CD14-positive monocyte (primary cell): ENCODE measurements at regions not wholly inside any gene's neighbourhood (a gene's known extent, or its start where the extent isn't known, plus 50 kb on each side); places are given as distances from the start of the nearest gene placed in this dataset.

ENCODE experiments used
- DNase-seq, 3 donors: peaks; one replicate each; pipeline ENCODE4 v3.0.0-alpha.2; 2011 to 2022
- H2AFZ ChIP-seq: 2 replicates; pipeline ENCODE4 v1.6.0; 2012; ENCODE audit warnings: mild to moderate bottlenecking, low read depth, low read length, inconsistent platforms; ENCODE audit not compliant: insufficient read depth, poor library complexity, severe bottlenecking
- H3K27ac ChIP-seq, 2 donors: 1 replicate in 1 of 2; 2 replicates in 1 of 2; pipeline ENCODE4 v1.5.1; 2012 to 2013; ENCODE audit warnings: low read length in 2 of 2, control low read depth in 1 of 2, inconsistent platforms in 1 of 2, low read depth in 1 of 2, mild to moderate bottlenecking in 1 of 2
- H3K27me3 ChIP-seq, 2 donors: one replicate each; pipeline versions ENCODE4 v1.6.0 to v1.6.1; 2011 to 2013; ENCODE audit warnings: low read length in 2 of 2; ENCODE audit not compliant: control insufficient read depth in 2 of 2, insufficient read depth in 2 of 2
- H3K36me3 ChIP-seq, 2 donors: replicated peaks in 1 of 2; 1 replicate in 1 of 2; 2 replicates in 1 of 2; pipeline versions ENCODE4 v1.5.1 to v1.6.1; 2012 to 2013; ENCODE audit warnings: low read length in 2 of 2, control low read depth in 1 of 2, inconsistent platforms in 1 of 2, mild to moderate bottlenecking in 1 of 2; ENCODE audit not compliant: insufficient read depth in 2 of 2, control insufficient read depth in 1 of 2
- H3K4me1 ChIP-seq, 2 donors: 1 replicate in 1 of 2; 2 replicates in 1 of 2; pipeline versions ENCODE4 v1.5.1 to v1.6.1; 2012 to 2013; ENCODE audit warnings: low read length in 2 of 2, control low read depth in 1 of 2, inconsistent platforms in 1 of 2, mild to moderate bottlenecking in 1 of 2, moderate library complexity in 1 of 2; ENCODE audit not compliant: insufficient read depth in 2 of 2, control insufficient read depth in 1 of 2
- H3K4me2 ChIP-seq: replicated peaks from 2 replicates; pipeline ENCODE3; 2012; ENCODE audit warnings: low read length, moderate library complexity, mild to moderate bottlenecking; ENCODE audit not compliant: poor library complexity, severe bottlenecking; ENCODE audit errors: extremely low read depth
- H3K4me3 ChIP-seq, 3 experiments: fragments of 200-600 bp in 1 of 3; sonication (generic) in 1 of 3; replicated peaks in 1 of 3; 1 replicate in 2 of 3; 2 replicates in 1 of 3; pipeline ENCODE4 v1.5.1; 2011 to 2013; ENCODE audit warnings: low read length in 3 of 3, mild to moderate bottlenecking in 3 of 3, control low read depth in 2 of 3, low read depth in 2 of 3, inconsistent platforms in 1 of 3, moderate library complexity in 1 of 3
- H3K79me2 ChIP-seq: 2 replicates; pipeline ENCODE4 v1.6.0; 2012; ENCODE audit warnings: mild to moderate bottlenecking, control low read depth, inconsistent platforms, low read length, moderate library complexity; ENCODE audit not compliant: insufficient read depth
- H3K9ac ChIP-seq: 2 replicates; pipeline ENCODE4 v1.6.0; 2017; ENCODE audit warnings: low read length, mild to moderate bottlenecking; ENCODE audit not compliant: insufficient read depth, poor library complexity, severe bottlenecking
- H3K9me3 ChIP-seq, 2 donors: replicated peaks in 1 of 2; 1 replicate in 1 of 2; 2 replicates in 1 of 2; pipeline versions ENCODE4 v1.5.1 to v1.6.1; 2012 to 2013; ENCODE audit warnings: low read length in 2 of 2, control low read depth in 1 of 2; ENCODE audit not compliant: control insufficient read depth in 1 of 2, insufficient read depth in 1 of 2
- H4K20me1 ChIP-seq: 2 replicates; pipeline ENCODE4 v1.6.0; 2012; ENCODE audit warnings: mild to moderate bottlenecking, low read length, control low read depth, moderate library complexity; ENCODE audit not compliant: insufficient read depth
- H3K27ac Mint-ChIP-seq, 7 donors: one replicate each; pipeline ENCODE4 v1.8.0; 2020; ENCODE audit warnings: mild to moderate bottlenecking in 7 of 7, mixed read lengths in 7 of 7, moderate library complexity in 6 of 7, inconsistent platforms in 2 of 7
- H3K27me3 Mint-ChIP-seq, 3 donors: one replicate each; pipeline ENCODE4 v1.8.0; 2021 to 2022; ENCODE audit warnings: low read depth in 3 of 3, mild to moderate bottlenecking in 3 of 3, mixed read lengths in 3 of 3, moderate library complexity in 3 of 3, inconsistent platforms in 1 of 3
- H3K36me3 Mint-ChIP-seq, 2 donors: one replicate each; pipeline ENCODE4 v1.8.0; 2020; ENCODE audit warnings: mixed read lengths in 2 of 2, inconsistent platforms in 1 of 2, mild to moderate bottlenecking in 1 of 2
- H3K4me1 Mint-ChIP-seq: one replicate; pipeline ENCODE4 v1.8.0; 2020; ENCODE audit warnings: mild to moderate bottlenecking, mixed read lengths
- H3K4me3 Mint-ChIP-seq, 2 donors: one replicate each; pipeline ENCODE4 v1.8.0; 2020; ENCODE audit warnings: mild to moderate bottlenecking in 2 of 2, mixed read lengths in 2 of 2, moderate library complexity in 1 of 2
- H3K9me3 Mint-ChIP-seq, 7 donors: one replicate each; pipeline ENCODE4 v1.8.0; 2020 to 2022; ENCODE audit warnings: mixed read lengths in 7 of 7, mild to moderate bottlenecking in 6 of 7, moderate library complexity in 6 of 7, inconsistent platforms in 2 of 7
- WGBS: methylation state at CpG from one replicate; pipeline ENCODE4 v1.1.5; 2013; ENCODE audit warnings: missing lambda C conversion rate; ENCODE audit not compliant: insufficient coverage; 5-methylcytosine and 5-hydroxymethylcytosine counted together
- intact Hi-C, 2 donors: fragments of 100-400 bp; cut with micrococcal nuclease; formaldehyde crosslinking; loops; one replicate each; pipeline versions ENCODE4 v1.15.0 to v1.15.1; 2023
- TF ChIP-seq, protein P1 (sequence below): fragments of 200-600 bp; IDR thresholded peaks from one replicate; pipeline ENCODE4 v1.8.0; 2022; ENCODE audit warnings: antibody characterized with exemption, mild to moderate bottlenecking

DNA sequence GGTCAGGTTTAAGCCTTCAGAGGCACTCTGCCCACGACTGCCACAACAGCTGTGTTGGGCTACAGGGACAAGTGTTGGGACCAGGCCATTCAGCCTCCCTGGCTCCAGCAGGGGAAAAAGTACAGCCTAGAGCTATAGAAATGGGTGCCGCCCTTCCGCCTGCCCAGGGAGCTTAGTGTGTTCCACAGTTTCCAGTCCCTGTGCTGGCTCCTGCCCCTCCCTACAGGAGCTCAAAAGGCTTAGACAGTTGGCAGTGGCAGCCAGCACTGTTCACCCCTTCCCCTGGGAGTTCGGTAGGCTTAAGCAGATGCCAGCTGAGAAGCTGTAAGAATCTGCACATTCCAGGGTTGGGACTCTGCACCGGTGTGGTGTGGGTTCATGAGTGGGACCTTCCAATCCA, 408.2 kb upstream of the INTU start:
- no peak overlapping the region for H3K4me3 Mint-ChIP-seq
- WGBS, result 68% methylated on average over 2 of the region's 5 CpGs

DNA sequence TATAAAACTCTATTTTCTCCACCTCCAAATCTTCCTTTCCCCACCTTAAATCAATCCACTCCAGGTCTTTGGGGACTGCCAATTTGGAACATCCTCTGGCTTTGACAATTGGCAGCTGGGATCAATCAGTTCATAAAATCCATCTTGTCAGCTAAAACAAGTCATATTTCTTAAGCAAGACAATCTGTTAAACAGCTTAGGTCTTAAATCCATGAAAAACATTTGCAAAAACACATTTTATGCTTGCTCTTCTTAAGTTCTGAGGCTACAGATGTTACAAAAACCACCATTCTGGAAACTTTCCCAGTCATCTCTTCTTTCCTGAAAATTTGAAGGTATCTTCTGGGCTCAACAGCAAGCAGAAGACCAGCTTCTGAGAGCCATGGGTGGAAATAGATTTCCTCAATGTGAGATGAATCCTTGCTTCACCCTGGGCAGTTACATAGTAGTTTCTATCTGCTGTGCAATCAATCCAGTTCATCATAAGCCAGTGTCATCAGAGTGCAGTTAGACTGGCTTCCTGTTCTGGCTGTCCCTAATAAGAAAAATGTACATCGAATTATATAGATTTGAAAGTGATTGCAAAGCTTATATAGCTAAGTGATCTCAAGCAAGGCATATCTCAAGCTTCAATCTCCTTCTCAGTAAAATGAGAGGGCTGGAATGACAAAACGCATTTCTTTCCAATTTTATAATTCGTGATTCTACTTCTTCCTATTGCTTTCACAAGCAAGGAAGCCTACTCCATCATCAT, 402.7 kb upstream of the INTU start:
- no peaks in the 10 kb centered on the region for H3K27me3 ChIP-seq
- H4K20me1 ChIP-seq, result no peaks in the 10 kb centered on the region
- TF ChIP-seq, protein P1, sequence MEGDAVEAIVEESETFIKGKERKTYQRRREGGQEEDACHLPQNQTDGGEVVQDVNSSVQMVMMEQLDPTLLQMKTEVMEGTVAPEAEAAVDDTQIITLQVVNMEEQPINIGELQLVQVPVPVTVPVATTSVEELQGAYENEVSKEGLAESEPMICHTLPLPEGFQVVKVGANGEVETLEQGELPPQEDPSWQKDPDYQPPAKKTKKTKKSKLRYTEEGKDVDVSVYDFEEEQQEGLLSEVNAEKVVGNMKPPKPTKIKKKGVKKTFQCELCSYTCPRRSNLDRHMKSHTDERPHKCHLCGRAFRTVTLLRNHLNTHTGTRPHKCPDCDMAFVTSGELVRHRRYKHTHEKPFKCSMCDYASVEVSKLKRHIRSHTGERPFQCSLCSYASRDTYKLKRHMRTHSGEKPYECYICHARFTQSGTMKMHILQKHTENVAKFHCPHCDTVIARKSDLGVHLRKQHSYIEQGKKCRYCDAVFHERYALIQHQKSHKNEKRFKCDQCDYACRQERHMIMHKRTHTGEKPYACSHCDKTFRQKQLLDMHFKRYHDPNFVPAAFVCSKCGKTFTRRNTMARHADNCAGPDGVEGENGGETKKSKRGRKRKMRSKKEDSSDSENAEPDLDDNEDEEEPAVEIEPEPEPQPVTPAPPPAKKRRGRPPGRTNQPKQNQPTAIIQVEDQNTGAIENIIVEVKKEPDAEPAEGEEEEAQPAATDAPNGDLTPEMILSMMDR, result no peak
- H3K27ac Mint-ChIP-seq, result no peak overlapping the region
- H3K79me2 ChIP-seq, result no peaks in the 10 kb centered on the region
- H3K4me1 Mint-ChIP-seq, result no peaks in the 10 kb centered on the region
- H3K9me3 ChIP-seq, result peaks cover under 1 to 10% of the 10 kb centered on the region in 2 donors
- H3K36me3 ChIP-seq, result no peaks in the 10 kb centered on the region
- H3K9me3 Mint-ChIP-seq, result peaks cover 0 to 3% (median 2%) of the 10 kb centered on the region in 7 donors
- intact Hi-C loops, result no loop called here
- 80% methylated on average over 1 of the region's 3 CpGs for WGBS
- no peaks in the 10 kb centered on the region for H3K27me3 Mint-ChIP-seq
- no peak overlapping the region for H3K4me3 Mint-ChIP-seq
- no peak overlapping the region for H3K27ac ChIP-seq
- no peaks in the 10 kb centered on the region for H3K36me3 Mint-ChIP-seq
- H3K9ac ChIP-seq, result no peak overlapping the region
- no peak for DNase-seq
- H2AFZ ChIP-seq, result no peak overlapping the region
- H3K4me3 ChIP-seq, result no peak overlapping the region
- no peaks in the 10 kb centered on the region for H3K4me1 ChIP-seq
- H3K4me2 ChIP-seq, result no peak overlapping the region

More for the DNA sequence above, 408.2 kb upstream of the INTU start:
- Histone ChIP-seq H3K27me3 (no peaks in the 10 kb centered on the region), H3K36me3 (no peaks in the 10 kb centered on the region), H3K4me3 (no peak overlapping the region), H3K27ac (no peak overlapping the region), H3K79me2 (no peaks in the 10 kb centered on the region), H3K9ac (no peak overlapping the region), H3K9me3 (peaks cover 9 to 15% of the 10 kb centered on the region in 2 donors), H2AFZ (no peak overlapping the region), H3K4me2 (no peak overlapping the region), H4K20me1 (no peaks in the 10 kb centered on the region), H3K4me1 (no peaks in the 10 kb centered on the region)
- Mint-ChIP-seq H3K9me3 (peaks cover 0 to 18% (median 6%) of the 10 kb centered on the region in 7 donors), H3K27ac (no peak overlapping the region), H3K27me3 (no peaks in the 10 kb centered on the region), H3K36me3 (no peaks in the 10 kb centered on the region), H3K4me1 (no peaks in the 10 kb centered on the region)
- intact Hi-C loops, result no loop called here
- TF ChIP-seq, protein P1, result no peak
- DNase-seq, result no peak
